ENCODE measurements at regions not wholly inside any gene's neighbourhood (a gene's known extent, or its start where the extent isn't known, plus 50 kb on each side); places are given as distances from the start of the nearest gene placed in this dataset.
"Not testable (repeated sequence)": the region's sequence is repeated elsewhere in the genome, so short reads cannot be mapped to it uniquely, and the experiment has no call there.

- DNase-seq = no peak
Measured at GRCh38 chr4:128688033-128688721, 121.3 kb upstream of the JADE1 start.

- DNase-seq = no peak
Measured at GRCh38 chr4:128686810-128687209, 122.7 kb upstream of the JADE1 start.

- DNase-seq = no peak
Measured at GRCh38 chr4:128686032-128686465, 123.5 kb upstream of the JADE1 start.

DNA sequence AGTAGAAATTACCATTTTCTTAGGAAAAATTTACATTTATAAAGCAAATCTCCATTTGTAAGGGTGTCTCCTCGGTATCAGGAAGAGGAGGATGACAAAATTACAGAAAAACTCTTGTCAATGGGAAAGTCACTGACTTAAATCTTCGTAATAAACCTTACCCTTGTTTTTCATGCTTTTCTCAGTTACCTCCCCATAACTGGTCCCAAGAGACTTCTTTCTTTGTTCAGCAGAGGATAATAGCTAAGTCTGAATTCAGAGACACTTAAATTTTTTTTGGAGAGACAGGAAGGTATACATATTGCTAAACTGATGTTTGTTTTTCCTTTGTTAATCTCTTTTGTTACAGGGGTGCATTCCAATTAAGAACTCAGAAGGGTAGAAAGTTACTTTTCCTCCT, 125.5 kb upstream of the JADE1 start:
- DNase-seq = no peak

- DNase-seq = no peak
Measured at GRCh38 chr4:128682942-128683666, 126.4 kb upstream of the JADE1 start.

- no peak for DNase-seq
Measured at GRCh38 chr4:128676095-128676494, 133.4 kb upstream of the JADE1 start.

- no peak for DNase-seq
Measured at GRCh38 chr4:128675083-128675482, 134.4 kb upstream of the JADE1 start.

DNA sequence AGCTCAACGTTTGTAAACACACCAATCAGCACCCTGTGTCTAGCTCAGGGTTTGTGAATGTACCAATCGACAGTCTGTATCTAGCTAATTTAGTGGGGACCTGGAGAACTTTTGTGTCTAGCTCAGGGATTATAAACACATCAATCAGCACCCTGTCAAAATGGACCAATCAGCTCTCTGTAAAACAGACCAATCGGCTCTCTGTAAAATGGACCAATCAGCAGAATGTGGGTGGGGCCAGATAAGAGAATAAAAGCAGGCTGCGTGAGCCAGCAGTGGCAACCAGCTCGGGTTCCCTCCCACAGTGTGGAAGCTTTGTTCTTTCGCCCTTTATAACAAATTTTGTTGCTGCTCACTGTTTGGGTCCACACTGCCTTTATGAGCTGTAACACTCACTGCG, 136.3 kb upstream of the JADE1 start:
- not testable (repeated sequence) for DNase-seq

DNA sequence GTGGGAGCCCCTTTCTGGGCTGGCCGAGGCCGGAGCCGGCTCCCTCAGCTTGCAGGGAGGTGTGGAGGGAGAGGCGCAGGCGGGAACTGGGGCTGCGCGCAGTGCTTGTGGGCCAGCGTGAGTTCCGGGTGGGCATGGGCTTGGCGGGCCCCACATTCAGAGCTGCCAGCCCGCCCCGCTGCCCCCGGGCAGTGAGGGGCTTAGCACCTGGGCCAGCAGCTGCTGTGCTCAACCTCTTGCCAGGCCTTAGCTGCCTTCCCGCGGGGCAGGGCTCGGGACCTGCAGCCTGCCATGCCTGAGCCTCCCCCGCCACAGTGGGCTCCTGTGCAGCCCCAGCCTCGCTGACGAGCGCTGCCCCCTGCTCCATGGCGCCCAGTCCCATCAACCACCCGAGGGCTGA, 136.9 kb upstream of the JADE1 start:
- DNase-seq = not testable (repeated sequence)

GRCh38 chr4:128670513-128670912, 139.0 kb upstream of the JADE1 start:
- no peak for DNase-seq

DNA sequence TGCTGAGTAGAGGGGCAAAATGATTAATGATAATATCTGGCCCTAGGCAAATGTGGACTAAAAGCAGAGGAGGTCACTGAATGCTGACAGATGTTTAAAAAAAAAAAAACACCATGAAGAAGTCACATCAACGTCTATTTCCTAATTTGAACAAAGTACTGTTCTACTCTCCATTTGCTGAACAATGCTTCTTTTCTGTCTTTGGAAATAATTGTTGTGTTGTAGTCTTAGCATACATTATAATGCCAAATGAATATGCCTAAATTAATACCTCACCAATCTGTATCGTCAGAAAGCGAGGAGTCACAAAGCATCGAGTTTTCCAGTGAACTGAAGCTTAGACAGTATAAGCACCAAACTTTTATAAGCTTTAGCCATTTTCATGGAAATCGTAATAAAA, 140.9 kb upstream of the JADE1 start:
- no peak for DNase-seq

GRCh38 chr4:128665514-128665913, 144.0 kb upstream of the JADE1 start:
- DNase-seq = no peak

DNA sequence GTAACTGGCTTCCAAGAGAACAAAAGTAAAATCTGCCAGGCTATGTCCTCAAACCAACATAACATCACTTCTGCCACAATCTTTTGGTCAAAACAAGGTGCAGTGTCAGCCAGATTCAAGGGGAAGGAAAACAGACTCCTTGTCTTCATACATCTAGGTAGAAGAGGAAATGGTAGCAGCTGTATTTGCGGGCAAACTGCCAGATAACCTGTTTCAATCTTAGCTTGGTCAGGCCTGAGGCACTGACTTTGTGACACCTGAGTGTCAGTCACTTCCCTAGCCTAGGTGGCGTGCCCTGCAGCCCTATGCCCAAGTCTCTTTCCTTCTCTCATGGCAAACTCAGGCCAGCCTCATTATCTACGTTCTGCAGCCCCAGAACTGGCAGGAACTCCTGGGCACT, 146.2 kb upstream of the JADE1 start:
- no peak for DNase-seq

DNA sequence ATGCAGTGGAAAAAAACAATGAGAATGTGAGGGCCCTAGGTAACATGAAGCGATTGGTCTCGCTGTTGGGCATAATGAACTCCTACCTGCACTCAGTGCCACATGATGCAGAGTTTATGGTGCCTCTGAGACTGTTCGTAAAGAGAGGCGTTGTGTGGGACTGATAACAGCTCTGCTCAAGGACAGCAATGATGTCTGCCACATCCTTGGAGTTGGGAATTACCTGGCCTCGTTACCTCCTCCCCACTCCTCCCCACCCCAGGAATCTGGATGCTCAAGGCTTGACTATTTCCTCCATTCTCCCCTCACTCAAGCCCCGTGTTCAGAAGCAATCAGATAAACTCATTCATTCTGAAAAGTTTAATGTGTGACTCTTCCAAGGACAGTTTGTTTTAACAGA, 148.0 kb upstream of the JADE1 start:
- DNase-seq = no peak

DNA sequence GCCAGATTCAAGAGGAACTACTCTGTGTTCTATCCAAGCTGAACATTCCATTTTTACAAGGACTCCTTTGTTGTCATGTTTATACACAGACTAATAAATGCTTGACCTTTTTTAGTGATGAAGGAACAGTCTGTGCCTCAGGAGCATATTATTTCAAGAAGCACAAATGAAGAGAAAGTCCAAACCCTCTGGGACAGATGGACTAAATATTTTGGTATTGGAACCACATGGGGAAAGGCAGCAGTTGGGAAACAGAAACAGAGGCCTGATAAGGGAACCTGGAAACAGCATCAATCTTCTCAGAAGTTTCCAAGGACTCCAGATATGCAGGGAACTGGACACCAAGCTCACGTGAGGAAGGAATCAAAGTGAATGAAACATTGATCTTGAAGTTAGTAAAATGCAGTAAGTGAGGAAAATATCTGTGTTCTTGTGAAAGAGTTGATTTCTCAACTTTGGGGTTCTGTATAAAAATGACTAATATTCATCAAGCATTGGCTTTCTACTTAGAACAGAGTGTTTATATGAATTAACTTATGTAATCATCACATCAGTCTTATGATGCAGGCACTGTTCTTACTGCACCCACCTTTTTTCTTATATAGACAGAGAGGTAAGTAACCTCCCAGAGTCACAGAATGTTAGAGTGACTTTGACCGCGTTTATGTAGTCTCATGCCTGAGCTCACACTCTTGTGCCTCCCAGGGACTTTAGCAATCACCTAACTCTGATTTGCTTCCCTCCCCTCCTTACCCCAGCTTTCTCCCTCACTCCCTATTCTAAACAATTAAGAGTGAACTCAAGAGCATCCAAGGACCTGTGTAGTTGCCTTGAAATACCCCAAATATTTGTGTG, 148.9 kb upstream of the JADE1 start:
- no peak for DNase-seq

DNA sequence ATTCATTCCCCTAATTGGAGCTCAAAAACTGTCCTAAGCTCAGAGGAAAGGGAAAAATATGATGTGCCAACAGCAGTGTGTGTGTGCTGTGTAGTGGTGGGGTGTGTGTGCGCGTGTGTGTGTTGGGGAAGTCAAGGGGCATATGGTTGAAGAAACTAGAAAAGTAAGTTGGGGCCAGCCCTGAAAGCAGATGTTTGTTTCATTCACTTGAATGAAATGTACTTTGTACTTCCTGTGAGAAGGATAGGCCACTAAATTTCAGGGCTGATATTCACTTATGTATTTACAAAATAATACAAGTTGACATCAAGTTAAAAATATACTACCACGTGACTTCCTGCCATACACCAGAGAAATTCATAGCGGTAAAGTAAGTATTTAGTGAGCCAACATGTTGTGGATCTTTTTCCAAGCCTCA, 151.3 kb upstream of the JADE1 start:
- DNase-seq = no peak

DNA sequence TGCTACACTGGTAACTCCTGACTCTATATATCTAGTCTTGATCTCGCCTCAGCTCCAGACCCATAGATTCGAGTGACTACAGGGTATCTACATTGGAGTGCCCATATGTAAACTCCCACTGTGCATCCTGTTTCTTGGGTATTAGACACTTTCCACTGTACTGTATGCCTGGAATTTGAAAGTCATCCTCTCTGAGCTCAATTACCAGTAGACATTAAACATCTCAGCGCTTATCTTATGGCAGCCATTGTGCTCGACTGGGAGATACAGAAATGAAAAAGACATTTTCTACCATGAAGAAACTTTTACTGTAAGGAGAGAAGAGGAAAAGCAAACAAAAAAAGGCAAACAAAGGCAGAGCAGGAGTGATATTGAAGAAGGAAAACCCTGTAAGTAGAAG, 151.9 kb upstream of the JADE1 start:
- no peak for DNase-seq

- DNase-seq = no peak
Measured at GRCh38 chr4:128654465-128654864, 155.0 kb upstream of the JADE1 start.

DNA sequence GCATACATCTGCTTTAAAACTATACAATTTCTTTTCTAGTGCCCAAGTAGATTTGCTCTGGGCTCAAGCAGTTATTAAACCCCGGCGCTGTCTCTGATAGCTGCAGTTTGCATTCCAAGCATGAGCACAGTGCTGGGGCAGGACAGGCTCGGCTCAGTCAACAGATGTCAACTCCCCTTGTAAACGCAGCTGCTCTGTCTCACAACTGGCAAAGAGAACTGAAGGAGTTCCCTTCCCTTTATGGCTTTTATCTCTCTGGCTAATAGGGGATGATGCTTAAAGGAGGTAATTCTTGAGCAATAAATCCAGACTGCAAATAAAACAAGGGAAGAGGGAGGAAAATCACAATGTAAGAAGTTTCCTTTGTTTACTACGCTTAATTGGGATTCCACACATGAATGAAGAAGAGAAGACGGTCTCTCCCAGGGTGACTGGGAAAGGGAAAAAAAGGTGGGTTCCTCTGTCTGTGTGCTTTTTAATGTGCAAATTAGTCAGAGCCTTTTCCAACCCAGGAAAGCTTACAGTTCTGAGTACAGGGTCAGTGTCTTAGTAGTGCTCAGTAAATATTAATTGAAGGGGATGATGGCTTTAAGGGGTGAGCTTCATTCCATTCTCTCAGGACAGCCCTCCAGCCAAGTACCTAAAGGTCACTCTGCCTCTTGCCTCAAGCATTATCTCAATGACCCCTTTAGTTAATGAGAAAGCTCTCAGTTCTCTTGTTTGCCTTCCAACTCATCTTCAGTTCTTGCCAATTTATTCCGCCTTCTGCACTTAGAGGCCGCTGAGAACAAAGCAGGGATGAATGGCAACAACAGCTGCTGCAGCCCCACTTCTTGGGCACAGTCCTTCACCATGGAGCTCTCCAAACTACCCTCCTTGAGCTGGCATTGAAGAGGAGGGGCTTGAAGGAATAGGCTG, 155.7 kb upstream of the JADE1 start:
- peak; percentile 14 for DNase-seq

GRCh38 chr4:128649575-128650205, 159.8 kb upstream of the JADE1 start:
- DNase-seq = no peak

DNA sequence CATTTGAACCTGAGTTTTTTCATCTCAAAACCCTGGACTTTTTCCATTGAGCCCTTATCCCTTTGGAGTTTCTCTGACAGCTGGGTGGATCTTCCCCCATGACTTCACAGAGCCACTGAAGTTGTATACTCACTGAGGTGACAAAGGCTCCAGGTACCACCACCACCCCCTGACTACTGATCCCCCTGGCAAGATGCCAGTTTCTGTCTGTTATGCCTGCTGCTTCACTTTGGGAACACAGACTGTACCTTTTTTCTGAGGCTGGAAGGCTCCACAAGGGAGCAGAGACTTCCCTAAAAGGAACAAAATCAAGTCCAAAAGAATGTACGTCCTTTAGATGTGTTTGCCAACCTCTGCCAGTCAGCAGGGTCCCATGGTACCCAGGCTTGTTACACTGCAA, 160.3 kb upstream of the JADE1 start:
- DNase-seq = no peak

DNA sequence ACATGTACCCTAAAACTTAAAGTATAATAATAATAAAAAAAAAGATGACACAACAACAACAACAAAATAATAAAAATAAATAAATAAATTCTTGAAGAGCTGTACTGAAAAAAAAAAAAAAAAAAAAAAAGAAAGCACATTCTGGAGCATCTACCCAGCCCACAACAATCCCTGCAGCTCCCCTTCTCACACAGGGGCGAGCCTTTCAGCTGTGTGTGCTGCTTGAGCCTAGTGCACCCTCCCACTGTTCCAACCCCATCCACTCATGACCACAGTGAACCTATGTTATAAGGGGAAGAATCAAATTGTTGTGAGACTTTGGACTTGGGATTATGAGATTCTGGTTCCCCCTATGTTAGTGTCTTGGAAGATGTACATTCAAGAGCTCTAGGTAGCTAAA, 161.5 kb upstream of the JADE1 start:
- no peak for DNase-seq
